Stimulated activated naive CD8-positive, alpha-beta T cell treated with anti-CD3 and anti-CD28 coated beads, Interleukin-15, Interleukin-2, amounts not matched to agents 100 ng/mL and 50 ng/mL, for 24 hours (primary cell): ENCODE measurements at regions not wholly inside any gene's neighbourhood (a gene's known extent, or its start where the extent isn't known, plus 50 kb on each side); places are given as distances from the start of the nearest gene placed in this dataset.

Experiments
- H3K27ac Mint-ChIP-seq: one replicate; pipeline ENCODE4 v1.8.0; 2021; ENCODE audit warnings: mild to moderate bottlenecking, mixed read lengths
- H3K27me3 Mint-ChIP-seq: one replicate; pipeline ENCODE4 v1.8.0; 2021; ENCODE audit warnings: mixed read lengths
- H3K36me3 Mint-ChIP-seq: one replicate; pipeline ENCODE4 v1.8.0; 2021; ENCODE audit warnings: low read depth, mixed read lengths
- H3K4me1 Mint-ChIP-seq: one replicate; pipeline ENCODE4 v1.8.0; 2021; ENCODE audit warnings: low read depth, mixed read lengths
- H3K4me3 Mint-ChIP-seq: one replicate; pipeline ENCODE4 v1.8.0; 2021; ENCODE audit warnings: mild to moderate bottlenecking, mixed read lengths
- H3K9me3 Mint-ChIP-seq: one replicate; pipeline ENCODE4 v1.8.0; 2021; ENCODE audit warnings: mixed read lengths

GRCh38 chr19:30731591-30731990 is 359.4 kb downstream of the ZNF536 start:
- H3K27ac Mint-ChIP-seq, result no peak overlapping the region
- no peaks in the 10 kb centered on the region for H3K4me1 Mint-ChIP-seq
- H3K36me3 Mint-ChIP-seq, result no peaks in the 10 kb centered on the region
- no peak overlapping the region for H3K4me3 Mint-ChIP-seq
- H3K9me3 Mint-ChIP-seq, result no peaks in the 10 kb centered on the region
- H3K27me3 Mint-ChIP-seq, result no peaks in the 10 kb centered on the region

GRCh38 chr19:30729451-30729850 is 357.3 kb downstream of the ZNF536 start:
- Mint-ChIP-seq H3K4me3 (no peak overlapping the region), H3K9me3 (no peaks in the 10 kb centered on the region), H3K27me3 (peaks cover under 1% of the 10 kb centered on the region), H3K4me1 (no peaks in the 10 kb centered on the region), H3K27ac (no peak overlapping the region), H3K36me3 (no peaks in the 10 kb centered on the region)

GRCh38 chr19:30722761-30723160 is 350.6 kb downstream of the ZNF536 start:
- Mint-ChIP-seq H3K4me3 (no peak overlapping the region), H3K4me1 (no peaks in the 10 kb centered on the region), H3K36me3 (no peaks in the 10 kb centered on the region), H3K27ac (no peak overlapping the region), H3K27me3 (peaks cover 11% of the 10 kb centered on the region), H3K9me3 (no peaks in the 10 kb centered on the region)

- H3K4me3 Mint-ChIP-seq, result no peak overlapping the region
- H3K27ac Mint-ChIP-seq, result no peak overlapping the region
- H3K9me3 Mint-ChIP-seq, result no peaks in the 10 kb centered on the region
- no peaks in the 10 kb centered on the region for H3K4me1 Mint-ChIP-seq
- H3K36me3 Mint-ChIP-seq, result no peaks in the 10 kb centered on the region
- peaks cover 11% of the 10 kb centered on the region for H3K27me3 Mint-ChIP-seq
These were observed 350.0 kb downstream of the ZNF536 start for GRCh38 chr19:30722186-30722585.

GRCh38 chr19:30719999-30720345 is 347.8 kb downstream of the ZNF536 start:
- peaks cover 19% of the 10 kb centered on the region for H3K27me3 Mint-ChIP-seq

GRCh38 chr19:30719189-30719998 is 347.2 kb downstream of the ZNF536 start:
- Mint-ChIP-seq H3K36me3 (no peaks in the 10 kb centered on the region), H3K4me3 (peak overlapping the region; percentile 72), H3K27ac (no peak overlapping the region), H3K27me3 (peaks cover 18% of the 10 kb centered on the region), H3K4me1 (no peaks in the 10 kb centered on the region), H3K9me3 (no peaks in the 10 kb centered on the region)

More at GRCh38 chr19:30719999-30720345, 347.8 kb downstream of the ZNF536 start:
- no peaks in the 10 kb centered on the region for H3K4me1 Mint-ChIP-seq
- H3K4me3 Mint-ChIP-seq, result peak overlapping the region; percentile 47
- H3K36me3 Mint-ChIP-seq, result no peaks in the 10 kb centered on the region
- no peak overlapping the region for H3K27ac Mint-ChIP-seq
- no peaks in the 10 kb centered on the region for H3K9me3 Mint-ChIP-seq

GRCh38 chr19:30718707-30719106 is 346.5 kb downstream of the ZNF536 start:
- Mint-ChIP-seq H3K36me3 (no peaks in the 10 kb centered on the region), H3K9me3 (no peaks in the 10 kb centered on the region), H3K27ac (no peak overlapping the region), H3K27me3 (peaks cover 15% of the 10 kb centered on the region), H3K4me1 (no peaks in the 10 kb centered on the region), H3K4me3 (peak overlapping the region; percentile 72)

GRCh38 chr19:30718014-30718413 is 345.8 kb downstream of the ZNF536 start:
- Mint-ChIP-seq H3K4me1 (no peaks in the 10 kb centered on the region), H3K27ac (no peak overlapping the region), H3K4me3 (no peak overlapping the region), H3K36me3 (no peaks in the 10 kb centered on the region), H3K27me3 (peaks cover 15% of the 10 kb centered on the region), H3K9me3 (no peaks in the 10 kb centered on the region)

GRCh38 chr19:30717381-30717780 is 345.2 kb downstream of the ZNF536 start:
- Mint-ChIP-seq H3K4me1 (no peaks in the 10 kb centered on the region), H3K9me3 (no peaks in the 10 kb centered on the region), H3K36me3 (no peaks in the 10 kb centered on the region), H3K27ac (no peak overlapping the region), H3K27me3 (peaks cover 15% of the 10 kb centered on the region), H3K4me3 (no peak overlapping the region)

GRCh38 chr19:30712431-30713337 is 340.5 kb downstream of the ZNF536 start:
- no peaks in the 10 kb centered on the region for H3K9me3 Mint-ChIP-seq
- H3K27ac Mint-ChIP-seq, result no peak overlapping the region
- no peak overlapping the region for H3K4me3 Mint-ChIP-seq
- no peaks in the 10 kb centered on the region for H3K4me1 Mint-ChIP-seq
- peaks cover 11% of the 10 kb centered on the region for H3K27me3 Mint-ChIP-seq
- no peaks in the 10 kb centered on the region for H3K36me3 Mint-ChIP-seq

GRCh38 chr19:30711826-30712225 is 339.6 kb downstream of the ZNF536 start:
- peaks cover 9% of the 10 kb centered on the region for H3K27me3 Mint-ChIP-seq
- no peaks in the 10 kb centered on the region for H3K36me3 Mint-ChIP-seq
- no peak overlapping the region for H3K27ac Mint-ChIP-seq
- H3K4me3 Mint-ChIP-seq, result no peak overlapping the region
- H3K4me1 Mint-ChIP-seq, result no peaks in the 10 kb centered on the region
- H3K9me3 Mint-ChIP-seq, result no peaks in the 10 kb centered on the region

GRCh38 chr19:30711296-30711695 is 339.1 kb downstream of the ZNF536 start:
- Mint-ChIP-seq H3K4me3 (no peak overlapping the region), H3K27ac (no peak overlapping the region), H3K36me3 (no peaks in the 10 kb centered on the region), H3K27me3 (peaks cover 4% of the 10 kb centered on the region), H3K4me1 (no peaks in the 10 kb centered on the region), H3K9me3 (no peaks in the 10 kb centered on the region)

GRCh38 chr19:30710721-30711120 is 338.5 kb downstream of the ZNF536 start:
- no peaks in the 10 kb centered on the region for H3K9me3 Mint-ChIP-seq
- no peaks in the 10 kb centered on the region for H3K36me3 Mint-ChIP-seq
- peaks cover 4% of the 10 kb centered on the region for H3K27me3 Mint-ChIP-seq
- H3K4me3 Mint-ChIP-seq, result no peak overlapping the region
- no peaks in the 10 kb centered on the region for H3K4me1 Mint-ChIP-seq
- H3K27ac Mint-ChIP-seq, result no peak overlapping the region

GRCh38 chr19:30708416-30709178 is 336.4 kb downstream of the ZNF536 start:
- Mint-ChIP-seq H3K27me3 (peaks cover 4% of the 10 kb centered on the region), H3K9me3 (no peaks in the 10 kb centered on the region), H3K4me3 (no peak overlapping the region), H3K4me1 (no peaks in the 10 kb centered on the region), H3K36me3 (no peaks in the 10 kb centered on the region), H3K27ac (no peak overlapping the region)
